OCI-LY1 (cell line): ENCODE measurements at regions not wholly inside any gene's neighbourhood (a gene's known extent, or its start where the extent isn't known, plus 50 kb on each side); places are given as distances from the start of the nearest gene placed in this dataset.
A peak's percentile ranks its signal among the peaks of the same experiment; 100 is the strongest.

Source experiments
- H2AFZ ChIP-seq: fragments of 200-600 bp; sonication (generic), shearing (Covaris generic); 2 replicates; pipeline ENCODE4 v1.6.0; 2014; ENCODE audit warnings: antibody characterized with exemption, mild to moderate bottlenecking, low read length
- H3F3A ChIP-seq: fragments of 200-600 bp; sonication (generic), shearing (Covaris generic); 2 replicates; pipeline ENCODE4 v1.6.0; 2014; ENCODE audit warnings: mild to moderate bottlenecking, antibody characterized with exemption, low read length, moderate library complexity; ENCODE audit not compliant: insufficient read depth
- H3K27ac ChIP-seq: fragments of 200-600 bp; sonication (generic); 2 replicates; pipeline ENCODE4 v1.5.1; 2014; ENCODE audit warnings: low read length, mixed run types, mild to moderate bottlenecking, low read depth; ENCODE audit not compliant: poor library complexity, severe bottlenecking
- H3K27me3 ChIP-seq: fragments of 200-600 bp; sonication (generic); 2 replicates; pipeline ENCODE4 v1.6.0; 2014; ENCODE audit warnings: antibody characterized with exemption, mild to moderate bottlenecking, low read length, moderate library complexity; ENCODE audit not compliant: insufficient read depth
- H3K36me3 ChIP-seq: fragments of 200-600 bp; sonication (generic); 2 replicates; pipeline ENCODE4 v1.6.1; 2014; ENCODE audit warnings: mild to moderate bottlenecking, antibody characterized with exemption, low read length, moderate library complexity, mixed read lengths; ENCODE audit not compliant: insufficient read depth
- H3K4me1 ChIP-seq: fragments of 200-600 bp; sonication (generic); 2 replicates; pipeline ENCODE4 v1.5.1; 2014; ENCODE audit warnings: mild to moderate bottlenecking, low read length, moderate library complexity; ENCODE audit not compliant: insufficient read depth, severe bottlenecking
- H3K4me2 ChIP-seq: fragments of 200-600 bp; sonication (generic), shearing (Covaris generic); 2 replicates; pipeline ENCODE4 v1.6.1; 2014; ENCODE audit warnings: low read length
- H3K4me3 ChIP-seq: fragments of 200-600 bp; sonication (generic); 2 replicates; pipeline ENCODE4 v1.5.1; 2014; ENCODE audit warnings: low read length, low read depth, mild to moderate bottlenecking, mixed read lengths; ENCODE audit not compliant: poor library complexity, severe bottlenecking
- H3K79me2 ChIP-seq: fragments of 200-600 bp; shearing (Covaris generic); 2 replicates; pipeline ENCODE4 v1.6.1; 2016; ENCODE audit warnings: mixed run types, low read length, mixed read lengths; ENCODE audit not compliant: insufficient read depth
- H3K9ac ChIP-seq: fragments of 200-600 bp; sonication (generic), shearing (Covaris generic); 2 replicates; pipeline ENCODE4 v1.6.1; 2014; ENCODE audit warnings: mild to moderate bottlenecking, low read length, mixed read lengths
- H3K9me2 ChIP-seq: fragments of 200-600 bp; sonication (generic), shearing (Covaris generic); 2 replicates; pipeline ENCODE4 v1.6.1; 2014; ENCODE audit warnings: low read depth, mild to moderate bottlenecking, low read length, mixed read lengths
- H3K9me3 ChIP-seq: fragments of 200-600 bp; shearing (Covaris generic); 2 replicates; pipeline ENCODE4 v1.6.1; 2014; ENCODE audit warnings: low read length, mixed read lengths
- H4K20me1 ChIP-seq: fragments of 200-600 bp; sonication (generic), shearing (Covaris generic); 2 replicates; pipeline ENCODE4 v1.6.0; 2016; ENCODE audit warnings: mild to moderate bottlenecking, low read length; ENCODE audit not compliant: insufficient read depth
- CTCF ChIP-seq: fragments of 200-600 bp; sonication (generic), shearing (Covaris generic); IDR thresholded peaks from 2 replicates; pipeline ENCODE4 v1.5.1; 2017; ENCODE audit warnings: mild to moderate bottlenecking, antibody characterized with exemption, low read length, moderate library complexity, mixed read lengths
- EZH2 ChIP-seq: fragments of 200-600 bp; sonication (generic), shearing (Covaris generic); IDR thresholded peaks from 2 replicates; pipeline ENCODE4 v1.8.0; 2017; ENCODE audit warnings: borderline replicate concordance, mixed run types, mild to moderate bottlenecking, antibody characterized with exemption, low read length, moderate library complexity, mixed read lengths

GRCh38 chr1:104163912-104164476, 414.3 kb downstream of the AMY1C start:
- Histone ChIP-seq H4K20me1 (no peaks in the 10 kb centered on the region), H3F3A (no peaks in the 10 kb centered on the region), H3K4me2 (no peak overlapping the region), H3K9me3 (no peaks in the 10 kb centered on the region), H3K9me2 (no peaks in the 10 kb centered on the region), H3K79me2 (no peaks in the 10 kb centered on the region), H3K9ac (no peak overlapping the region), H3K27me3 (no peaks in the 10 kb centered on the region), H3K36me3 (no peaks in the 10 kb centered on the region), H2AFZ (no peak overlapping the region), H3K27ac (no peak overlapping the region), H3K4me1 (no peaks in the 10 kb centered on the region), H3K4me3 (no peak overlapping the region)
- TF ChIP-seq EZH2 = no peak
- 0 out of 2 replicates have a peak, but pooled peaks have one; percentile 7 for TF ChIP-seq CTCF

- Histone ChIP-seq H3K9ac (no peak overlapping the region), H3K79me2 (no peaks in the 10 kb centered on the region), H3K27ac (no peak overlapping the region), H3K9me3 (no peaks in the 10 kb centered on the region), H3K4me3 (no peak overlapping the region), H2AFZ (no peak overlapping the region), H4K20me1 (no peaks in the 10 kb centered on the region), H3F3A (no peaks in the 10 kb centered on the region), H3K27me3 (no peaks in the 10 kb centered on the region), H3K4me1 (no peaks in the 10 kb centered on the region), H3K9me2 (no peaks in the 10 kb centered on the region), H3K36me3 (no peaks in the 10 kb centered on the region), H3K4me2 (no peak overlapping the region)
- TF ChIP-seq EZH2 = no peak
- no peak for TF ChIP-seq CTCF
Observed at GRCh38 chr1:104172243-104172681, 422.6 kb downstream of the AMY1C start.

GRCh38 chr1:104182251-104182650, 432.6 kb downstream of the AMY1C start:
- no peak overlapping the region for H3K4me2 ChIP-seq

GRCh38 chr1:104189207-104189606, 439.5 kb downstream of the AMY1C start:
- no peaks in the 10 kb centered on the region for H3K79me2 ChIP-seq
- no peaks in the 10 kb centered on the region for H3K9me3 ChIP-seq
- H3F3A ChIP-seq = no peaks in the 10 kb centered on the region
- no peak overlapping the region for H3K9ac ChIP-seq
- no peaks in the 10 kb centered on the region for H3K27me3 ChIP-seq
- H3K4me2 ChIP-seq = no peak overlapping the region
- H3K4me1 ChIP-seq = no peaks in the 10 kb centered on the region
- no peak overlapping the region for H3K27ac ChIP-seq
- H4K20me1 ChIP-seq = no peaks in the 10 kb centered on the region
- TF ChIP-seq EZH2 (no peak), CTCF (no peak)
- H2AFZ ChIP-seq = no peak overlapping the region
- no peak overlapping the region for H3K4me3 ChIP-seq
- H3K9me2 ChIP-seq = no peaks in the 10 kb centered on the region
- H3K36me3 ChIP-seq = no peaks in the 10 kb centered on the region

More at GRCh38 chr1:104182251-104182650, 432.6 kb downstream of the AMY1C start:
- Histone ChIP-seq H3K27ac (no peak overlapping the region), H3K36me3 (no peaks in the 10 kb centered on the region), H3K79me2 (no peaks in the 10 kb centered on the region), H3K27me3 (no peaks in the 10 kb centered on the region), H2AFZ (no peak overlapping the region), H3K4me1 (no peaks in the 10 kb centered on the region), H3K9me2 (no peaks in the 10 kb centered on the region), H4K20me1 (no peaks in the 10 kb centered on the region), H3K4me3 (no peak overlapping the region), H3K9ac (no peak overlapping the region), H3K9me3 (no peaks in the 10 kb centered on the region), H3F3A (no peaks in the 10 kb centered on the region)
- no peak for TF ChIP-seq EZH2
